Upper lobe of left lung (tissue), 4 donors: ENCODE measurements at regions not wholly inside any gene's neighbourhood (a gene's known extent, or its start where the extent isn't known, plus 50 kb on each side); places are given as distances from the start of the nearest gene placed in this dataset.

ENCODE experiments used
- EP300 ChIP-seq, 4 donors: sonication (generic); formaldehyde crosslinking; IDR thresholded peaks; one replicate each; pipeline ENCODE4 v1.5.1; 2017; ENCODE audit warnings: antibody characterized with exemption in 4 of 4, control low read depth in 2 of 4
- POLR2A ChIP-seq, 4 donors: fragments of 450-650 bp; IDR thresholded peaks; one replicate each; pipeline ENCODE4 v1.5.1; 2016 to 2017; ENCODE audit warnings: antibody characterized with exemption in 4 of 4, mild to moderate bottlenecking in 2 of 4
- TF ChIP-seq, protein P1 (sequence below), 6 experiments: fragments of 450-650 bp in 4 of 6; fragments of 200-600 bp in 2 of 6; sonication (generic) in 2 of 6; IDR thresholded peaks; one replicate each; pipeline ENCODE4 v1.5.1; 2016 to 2019; ENCODE audit warnings: antibody characterized with exemption in 6 of 6

DNA sequence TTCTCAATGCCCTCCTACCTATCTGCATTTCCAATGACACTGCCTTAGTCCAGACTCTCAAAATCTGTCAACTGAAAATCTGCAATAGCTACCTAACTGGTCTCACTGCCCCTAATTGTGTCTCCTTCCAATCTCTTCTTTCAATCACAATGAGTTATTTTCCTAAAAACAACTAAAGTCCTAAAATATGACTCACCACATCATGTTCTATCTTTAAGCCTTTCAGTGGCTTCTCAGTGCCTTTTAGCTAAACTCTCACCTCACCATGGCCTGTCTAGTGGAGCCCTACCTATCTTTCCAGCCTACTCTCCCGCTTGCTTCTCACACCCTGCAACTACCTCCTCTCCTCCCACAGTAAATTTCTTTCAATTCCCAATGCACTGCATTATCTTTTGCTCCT is 220.9 kb upstream of the PKDCC start:
- TF ChIP-seq EP300 (IDR thresholded peaks at IDR 0.05) = no peak
- TF ChIP-seq, protein P1, sequence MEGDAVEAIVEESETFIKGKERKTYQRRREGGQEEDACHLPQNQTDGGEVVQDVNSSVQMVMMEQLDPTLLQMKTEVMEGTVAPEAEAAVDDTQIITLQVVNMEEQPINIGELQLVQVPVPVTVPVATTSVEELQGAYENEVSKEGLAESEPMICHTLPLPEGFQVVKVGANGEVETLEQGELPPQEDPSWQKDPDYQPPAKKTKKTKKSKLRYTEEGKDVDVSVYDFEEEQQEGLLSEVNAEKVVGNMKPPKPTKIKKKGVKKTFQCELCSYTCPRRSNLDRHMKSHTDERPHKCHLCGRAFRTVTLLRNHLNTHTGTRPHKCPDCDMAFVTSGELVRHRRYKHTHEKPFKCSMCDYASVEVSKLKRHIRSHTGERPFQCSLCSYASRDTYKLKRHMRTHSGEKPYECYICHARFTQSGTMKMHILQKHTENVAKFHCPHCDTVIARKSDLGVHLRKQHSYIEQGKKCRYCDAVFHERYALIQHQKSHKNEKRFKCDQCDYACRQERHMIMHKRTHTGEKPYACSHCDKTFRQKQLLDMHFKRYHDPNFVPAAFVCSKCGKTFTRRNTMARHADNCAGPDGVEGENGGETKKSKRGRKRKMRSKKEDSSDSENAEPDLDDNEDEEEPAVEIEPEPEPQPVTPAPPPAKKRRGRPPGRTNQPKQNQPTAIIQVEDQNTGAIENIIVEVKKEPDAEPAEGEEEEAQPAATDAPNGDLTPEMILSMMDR (IDR thresholded peaks at IDR 0.05) = no peak
- TF ChIP-seq POLR2A (IDR thresholded peaks at IDR 0.05) = no peak
